Heart left ventricle (tissue), 16 donors: ENCODE measurements at regions not wholly inside any gene's neighbourhood (a gene's known extent, or its start where the extent isn't known, plus 50 kb on each side); places are given as distances from the start of the nearest gene placed in this dataset.

ENCODE experiments used
- ATAC-seq, 4 donors: fragments of 200-7000 bp; cut with Tn5 transposase; one replicate each; pipeline ENCODE4 v1.9.1; 2020 to 2022; ENCODE audit warnings: moderate library complexity in 4 of 4, mild to moderate bottlenecking in 3 of 4, moderate number of reproducible peaks in 1 of 4
- DNase-seq, 5 donors: peaks; one replicate each; pipeline ENCODE4 v3.0.0-alpha.2; 2020
- H3K27ac ChIP-seq, 12 donors: fragments of 200-600 bp; sonication (generic) in 4 of 12; one replicate each; pipeline versions ENCODE4 v1.5.0 to v1.8.0; 2016 to 2022; ENCODE audit warnings: mild to moderate bottlenecking in 2 of 12
- H3K27me3 ChIP-seq, 9 donors: fragments of 200-600 bp; sonication (generic) in 2 of 9; one replicate each; pipeline versions ENCODE4 v1.5.1 to v1.8.0; 2016 to 2022; ENCODE audit warnings: mild to moderate bottlenecking in 3 of 9
- H3K36me3 ChIP-seq, 9 donors: fragments of 200-600 bp; sonication (generic) in 2 of 9; one replicate each; pipeline versions ENCODE4 v1.5.0 to v1.8.0; 2018 to 2022; ENCODE audit warnings: mild to moderate bottlenecking in 2 of 9
- H3K4me1 ChIP-seq, 12 donors: fragments of 200-600 bp; sonication (generic) in 4 of 12; one replicate each; pipeline versions ENCODE4 v1.5.0 to v1.8.0; 2016 to 2022; ENCODE audit warnings: mild to moderate bottlenecking in 3 of 12
- H3K4me3 ChIP-seq, 12 donors: fragments of 200-600 bp; sonication (generic) in 4 of 12; one replicate each; pipeline versions ENCODE4 v1.5.0 to v1.8.0; 2017 to 2022; ENCODE audit warnings: mild to moderate bottlenecking in 9 of 12, moderate library complexity in 4 of 12
- H3K9me3 ChIP-seq, 12 donors: fragments of 200-600 bp; sonication (generic) in 4 of 12; one replicate each; pipeline versions ENCODE4 v1.5.0 to v1.8.0; 2016 to 2022; ENCODE audit warnings: mild to moderate bottlenecking in 1 of 12
- CTCF ChIP-seq, 12 donors: fragments of 200-600 bp; sonication (generic) in 4 of 12; IDR thresholded peaks; one replicate each; pipeline versions ENCODE4 v1.5.0 to v1.8.0; 2018 to 2022; ENCODE audit warnings: antibody characterized with exemption in 12 of 12, mild to moderate bottlenecking in 5 of 12
- POLR2A ChIP-seq, 2 donors: fragments of 450-650 bp; IDR thresholded peaks; one replicate each; pipeline ENCODE4 v1.6.1; 2017; ENCODE audit warnings: antibody characterized with exemption in 2 of 2, mild to moderate bottlenecking in 2 of 2, moderate library complexity in 2 of 2
- WGBS, 4 donors: extraction: QIAGEN DNeasy Blood & Tissue Kit in 2 of 4; methylation state at CpG; one replicate each; pipeline versions ENCODE4 v1.1.5 to v1.1.7; 2013 to 2018; 5-methylcytosine and 5-hydroxymethylcytosine counted together
- intact Hi-C, 10 donors: fragments of 100-400 bp; cut with DNase I; formaldehyde crosslinking; loops; one replicate each; pipeline versions ENCODE4 v1.11.1 to v1.14.2; 2022
- donor health status: ischemic (EF 13 %, LVEDD 7.1; RV severe dilation, severe dysfunction).
- donor health status: healthy with polysubstance abuse.
- donor health status: DM: no; HTN: yes; CAD: no.
- donor health status: DM: no; HTN: no; CAD: no.
- donor health status: ischemic (EF 25% LVEDD 6.9; RV normal size, moderate dysfunction).
- donor health status: ischemic (EF 25% LVEDD 5.7; RV mildly dilated, moderate dysfunction).
- donor health status: healthy.
- donor health status: DM: yes; HTN: yes; CAD: no.
- donor health status: ischemic (EF 35%, LVEDD 5.7; RV mildly dilated, moderate dysfunction).
- donor health status: nonischemic (EF 11% LVEDD 7.7; RV severe dilation, severe dysfunction).
- donor health status: DM: yes; HTN: yes; CAD: no.
- donor health status: PGD.
- donor health status: ischemic (EF 29% LVEDD 5.4; RV normal size, mild dysfunction).
- donor health status: nonischemic (EF 23%, LVEDD 6.1; RV moderate dilation, normal function).

- DNase-seq: no peak
- H3K9me3 ChIP-seq: no peaks in the 10 kb centered on the region
- H3K4me1 ChIP-seq: no peaks in the 10 kb centered on the region
- ATAC-seq: no peak
- H3K4me3 ChIP-seq: no peak overlapping the region
- 44 to 79% (median 60%) methylated on average over 3 of the region's 3 CpGs for WGBS, 4 donors
- no peak overlapping the region for H3K27ac ChIP-seq
- intact Hi-C loops: no loop called here
- H3K27me3 ChIP-seq: no peaks in the 10 kb centered on the region
- TF ChIP-seq POLR2A (IDR thresholded peaks at IDR 0.05) (no peak), CTCF (IDR thresholded peaks at IDR 0.05) (no peak)
- no peaks in the 10 kb centered on the region for H3K36me3 ChIP-seq
Measured at GRCh38 chr9:108012886-108013665, 523.5 kb upstream of the KLF4 start.

GRCh38 chr9:108012405-108012804, 522.8 kb upstream of the KLF4 start:
- H3K27me3 ChIP-seq: no peaks in the 10 kb centered on the region
- no peak overlapping the region for H3K4me3 ChIP-seq
- ATAC-seq (no peak), DNase-seq (no peak)
- H3K9me3 ChIP-seq: no peaks in the 10 kb centered on the region
- no peaks in the 10 kb centered on the region for H3K4me1 ChIP-seq
- 88 to 94% (median 92%) methylated on average over 4 of the region's 4 CpGs for WGBS, 4 donors
- TF ChIP-seq POLR2A (IDR thresholded peaks at IDR 0.05) (no peak), CTCF (IDR thresholded peaks at IDR 0.05) (no peak)
- intact Hi-C loops: no loop called here
- no peaks in the 10 kb centered on the region for H3K36me3 ChIP-seq
- H3K27ac ChIP-seq: no peak overlapping the region

GRCh38 chr9:108003526-108003925, 514.0 kb upstream of the KLF4 start:
- TF ChIP-seq POLR2A (IDR thresholded peaks at IDR 0.05): no peak
- TF ChIP-seq CTCF (IDR thresholded peaks at IDR 0.05): no peak
- Histone ChIP-seq H3K27ac (no peak overlapping the region), H3K4me3 (no peak overlapping the region), H3K36me3 (no peaks in the 10 kb centered on the region), H3K4me1 (peaks cover 0 to 13% (median 0%) of the 10 kb centered on the region in 12 donors), H3K9me3 (no peaks in the 10 kb centered on the region), H3K27me3 (peaks cover 0 to 18% (median 0%) of the 10 kb centered on the region in 9 donors)
- ATAC-seq: no peak
- intact Hi-C loops: loop anchor here in 1 of 10 donors (10.0 kb wide), 1 partner anchor 101 kb away; no protein-coding TSS in a partner anchor
- 78 to 83% (median 80%) methylated on average over 5 of the region's 5 CpGs for WGBS, 4 donors
- no peak for DNase-seq

- Histone ChIP-seq H3K4me3 (no peak overlapping the region), H3K27me3 (peaks cover 0 to 18% (median 0%) of the 10 kb centered on the region in 9 donors), H3K36me3 (no peaks in the 10 kb centered on the region), H3K4me1 (peaks cover 0 to 13% (median 0%) of the 10 kb centered on the region in 12 donors), H3K27ac (peak overlapping the region in 2 of 12 donors; percentile 32 to 44), H3K9me3 (no peaks in the 10 kb centered on the region)
- intact Hi-C loops: loop anchor here in 1 of 10 donors (10.0 kb wide), 1 partner anchor 102 kb away; no protein-coding TSS in a partner anchor
- 48 to 65% (median 62%) methylated on average over 15 of the region's 15 CpGs for WGBS, 4 donors
- DNase-seq (peak in 1 of 5 donors; percentile 36), ATAC-seq (peak in 3 of 4 donors; percentile 26 to 62 (median 42))
- TF ChIP-seq POLR2A (IDR thresholded peaks at IDR 0.05) (no peak), CTCF (IDR thresholded peaks at IDR 0.05) (no peak)
Measured at GRCh38 chr9:108002371-108002956, 512.9 kb upstream of the KLF4 start.
